HEK293 (cell line): ENCODE measurements at regions not wholly inside any gene's neighbourhood (a gene's known extent, or its start where the extent isn't known, plus 50 kb on each side); places are given as distances from the start of the nearest gene placed in this dataset.

Source experiments
- ZNF174 ChIP-seq: fragments of 450-650 bp; formaldehyde crosslinking; IDR thresholded peaks from 2 replicates; pipeline ENCODE4 v1.5.0; 2017; ENCODE audit warnings: missing biosample characterization, mild to moderate bottlenecking, missing genetic modification characterization
- TF ChIP-seq, protein P1 (sequence below): fragments of 450-650 bp; formaldehyde crosslinking; IDR thresholded peaks from 2 replicates; pipeline ENCODE4 v1.5.1; 2016; ENCODE audit warnings: missing biosample characterization, missing genetic modification characterization

DNA sequence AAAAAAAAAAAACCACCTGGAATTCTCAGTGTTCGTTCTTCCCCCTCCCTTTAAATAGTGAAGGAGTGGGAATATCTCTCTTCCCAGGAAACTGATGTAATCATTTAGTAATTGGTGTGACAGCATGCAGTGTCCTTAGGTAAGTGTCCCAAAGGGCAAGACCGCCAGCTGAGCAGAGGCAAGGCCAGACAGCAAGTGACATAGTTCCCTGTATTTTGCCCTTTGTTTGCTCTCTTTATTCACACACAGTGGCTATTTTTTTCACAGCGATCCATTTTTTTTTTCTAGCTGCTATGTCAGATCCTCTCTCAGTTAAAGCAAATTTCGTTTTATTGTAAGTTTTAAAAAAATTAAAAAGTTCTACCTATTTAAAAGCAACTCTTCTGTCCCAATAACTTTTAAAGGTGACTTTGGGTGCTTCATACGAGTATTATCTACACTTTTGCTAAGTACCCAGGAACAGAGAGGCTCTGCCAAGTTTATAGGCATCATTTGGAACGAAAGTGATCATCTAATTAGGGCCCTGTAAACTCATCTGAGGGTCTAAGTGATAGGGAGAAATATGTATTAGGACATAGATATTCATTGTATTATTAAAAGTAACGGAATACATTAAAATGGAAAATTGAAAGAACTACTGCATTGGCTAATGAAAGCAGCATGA is 98.2 kb upstream of the ALDH1A1 start:
- TF ChIP-seq, protein P1, sequence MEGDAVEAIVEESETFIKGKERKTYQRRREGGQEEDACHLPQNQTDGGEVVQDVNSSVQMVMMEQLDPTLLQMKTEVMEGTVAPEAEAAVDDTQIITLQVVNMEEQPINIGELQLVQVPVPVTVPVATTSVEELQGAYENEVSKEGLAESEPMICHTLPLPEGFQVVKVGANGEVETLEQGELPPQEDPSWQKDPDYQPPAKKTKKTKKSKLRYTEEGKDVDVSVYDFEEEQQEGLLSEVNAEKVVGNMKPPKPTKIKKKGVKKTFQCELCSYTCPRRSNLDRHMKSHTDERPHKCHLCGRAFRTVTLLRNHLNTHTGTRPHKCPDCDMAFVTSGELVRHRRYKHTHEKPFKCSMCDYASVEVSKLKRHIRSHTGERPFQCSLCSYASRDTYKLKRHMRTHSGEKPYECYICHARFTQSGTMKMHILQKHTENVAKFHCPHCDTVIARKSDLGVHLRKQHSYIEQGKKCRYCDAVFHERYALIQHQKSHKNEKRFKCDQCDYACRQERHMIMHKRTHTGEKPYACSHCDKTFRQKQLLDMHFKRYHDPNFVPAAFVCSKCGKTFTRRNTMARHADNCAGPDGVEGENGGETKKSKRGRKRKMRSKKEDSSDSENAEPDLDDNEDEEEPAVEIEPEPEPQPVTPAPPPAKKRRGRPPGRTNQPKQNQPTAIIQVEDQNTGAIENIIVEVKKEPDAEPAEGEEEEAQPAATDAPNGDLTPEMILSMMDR (tag by site-specific recombination): no peak
- TF ChIP-seq ZNF174 (tag by site-specific recombination): no peak
